Heart left ventricle (tissue), 13 donors: ENCODE measurements at regions not wholly inside any gene's neighbourhood (a gene's known extent, or its start where the extent isn't known, plus 50 kb on each side); places are given as distances from the start of the nearest gene placed in this dataset.

ENCODE experiments used
- POLR2A ChIP-seq, 2 donors: fragments of 450-650 bp; IDR thresholded peaks; one replicate each; pipeline ENCODE4 v1.6.1; 2017; ENCODE audit warnings: antibody characterized with exemption in 2 of 2, mild to moderate bottlenecking in 2 of 2, moderate library complexity in 2 of 2
- TF ChIP-seq, protein P1 (sequence below), 12 donors: fragments of 200-600 bp; sonication (generic) in 4 of 12; IDR thresholded peaks; one replicate each; pipeline versions ENCODE4 v1.5.0 to v1.8.0; 2018 to 2022; ENCODE audit warnings: antibody characterized with exemption in 12 of 12, mild to moderate bottlenecking in 5 of 12
- donor health status: ischemic (EF 13 %, LVEDD 7.1; RV severe dilation, severe dysfunction).
- donor health status: DM: no; HTN: yes; CAD: no.
- donor health status: DM: no; HTN: no; CAD: no.
- donor health status: ischemic (EF 25% LVEDD 6.9; RV normal size, moderate dysfunction).
- donor health status: ischemic (EF 25% LVEDD 5.7; RV mildly dilated, moderate dysfunction).
- donor health status: ischemic (EF 35%, LVEDD 5.7; RV mildly dilated, moderate dysfunction).
- donor health status: nonischemic (EF 11% LVEDD 7.7; RV severe dilation, severe dysfunction).
- donor health status: DM: yes; HTN: yes; CAD: no.
- donor health status: PGD.
- donor health status: ischemic (EF 29% LVEDD 5.4; RV normal size, mild dysfunction).
- donor health status: nonischemic (EF 23%, LVEDD 6.1; RV moderate dilation, normal function).

DNA sequence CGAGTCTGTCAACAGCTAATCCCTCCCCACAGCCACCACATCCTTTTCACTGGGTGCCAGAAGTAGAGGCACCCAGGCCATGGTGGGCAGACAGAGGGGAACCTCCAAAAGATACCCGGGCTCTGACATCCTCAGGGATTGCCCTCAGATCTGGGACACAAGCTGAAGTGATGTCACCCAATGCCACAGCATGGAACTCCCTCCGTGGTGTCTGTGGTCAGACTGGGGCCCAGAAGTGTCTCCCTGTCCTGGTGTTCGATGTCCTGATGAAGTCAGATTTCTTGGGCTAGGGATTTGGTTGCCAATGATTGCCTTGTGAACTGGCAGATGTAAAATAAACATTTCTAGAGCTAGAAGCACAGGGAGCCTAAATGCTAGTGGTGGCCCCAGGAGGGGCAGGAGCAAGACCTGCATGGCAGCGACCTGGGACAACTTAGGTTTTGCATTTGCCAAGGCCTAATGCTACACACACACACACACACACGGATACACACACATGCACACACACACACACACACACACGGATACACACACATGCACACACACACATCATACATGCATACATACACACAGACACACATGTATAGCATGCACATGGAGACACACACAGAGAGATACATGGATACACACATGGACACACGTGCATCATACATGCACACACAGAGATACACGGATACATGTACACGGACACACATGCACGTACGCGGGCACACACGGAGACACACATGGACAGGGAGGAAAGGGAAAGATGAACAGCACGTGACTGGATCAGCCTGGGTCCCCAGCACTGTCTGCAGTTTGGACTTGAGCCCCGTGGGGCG, 221.0 kb downstream of the NFATC2 start:
- TF ChIP-seq POLR2A (IDR thresholded peaks at IDR 0.05), result no peak
- TF ChIP-seq, protein P1, sequence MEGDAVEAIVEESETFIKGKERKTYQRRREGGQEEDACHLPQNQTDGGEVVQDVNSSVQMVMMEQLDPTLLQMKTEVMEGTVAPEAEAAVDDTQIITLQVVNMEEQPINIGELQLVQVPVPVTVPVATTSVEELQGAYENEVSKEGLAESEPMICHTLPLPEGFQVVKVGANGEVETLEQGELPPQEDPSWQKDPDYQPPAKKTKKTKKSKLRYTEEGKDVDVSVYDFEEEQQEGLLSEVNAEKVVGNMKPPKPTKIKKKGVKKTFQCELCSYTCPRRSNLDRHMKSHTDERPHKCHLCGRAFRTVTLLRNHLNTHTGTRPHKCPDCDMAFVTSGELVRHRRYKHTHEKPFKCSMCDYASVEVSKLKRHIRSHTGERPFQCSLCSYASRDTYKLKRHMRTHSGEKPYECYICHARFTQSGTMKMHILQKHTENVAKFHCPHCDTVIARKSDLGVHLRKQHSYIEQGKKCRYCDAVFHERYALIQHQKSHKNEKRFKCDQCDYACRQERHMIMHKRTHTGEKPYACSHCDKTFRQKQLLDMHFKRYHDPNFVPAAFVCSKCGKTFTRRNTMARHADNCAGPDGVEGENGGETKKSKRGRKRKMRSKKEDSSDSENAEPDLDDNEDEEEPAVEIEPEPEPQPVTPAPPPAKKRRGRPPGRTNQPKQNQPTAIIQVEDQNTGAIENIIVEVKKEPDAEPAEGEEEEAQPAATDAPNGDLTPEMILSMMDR (IDR thresholded peaks at IDR 0.05), result no peak
